Liver (tissue), 8 donors: ENCODE measurements at regions not wholly inside any gene's neighbourhood (a gene's known extent, or its start where the extent isn't known, plus 50 kb on each side); places are given as distances from the start of the nearest gene placed in this dataset.

Experiments
- DNase-seq: peaks from one replicate; pipeline ENCODE4 v3.0.0-alpha.2; 2017; ENCODE audit warnings: low spot score
- H3K27ac ChIP-seq, 2 donors: one replicate each; pipeline ENCODE4 v1.7.0; 2013; ENCODE audit warnings: inconsistent platforms in 2 of 2, low read length in 2 of 2, control low read depth in 1 of 2, low read depth in 1 of 2, mild to moderate bottlenecking in 1 of 2
- H3K27me3 ChIP-seq, 4 donors: one replicate each; pipeline versions ENCODE4 v1.6.1 to v1.7.0; 2013; ENCODE audit warnings: low read length in 3 of 4, inconsistent platforms in 1 of 4, mild to moderate bottlenecking in 1 of 4, moderate library complexity in 1 of 4; ENCODE audit not compliant: control insufficient read depth in 4 of 4, insufficient read depth in 4 of 4
- H3K36me3 ChIP-seq, 4 donors: one replicate each; pipeline versions ENCODE4 v1.6.1 to v1.7.0; 2013; ENCODE audit warnings: low read length in 3 of 4, mild to moderate bottlenecking in 3 of 4, low read depth in 1 of 4, moderate library complexity in 1 of 4; ENCODE audit not compliant: control insufficient read depth in 4 of 4, insufficient read depth in 3 of 4
- H3K4me1 ChIP-seq, 4 donors: one replicate each; pipeline versions ENCODE4 v1.6.1 to v1.7.0; 2013; ENCODE audit warnings: low read length in 3 of 4, mild to moderate bottlenecking in 3 of 4, moderate library complexity in 1 of 4; ENCODE audit not compliant: control insufficient read depth in 4 of 4, insufficient read depth in 4 of 4
- H3K4me3 ChIP-seq, 3 donors: one replicate each; pipeline versions ENCODE4 v1.6.1 to v1.7.0; 2013; ENCODE audit warnings: low read length in 3 of 3, control low read depth in 1 of 3, low read depth in 1 of 3, mild to moderate bottlenecking in 1 of 3
- H3K9ac ChIP-seq, 2 donors: one replicate each; pipeline ENCODE4 v1.7.0; 2013; ENCODE audit warnings: low read length in 2 of 2, mild to moderate bottlenecking in 2 of 2, moderate library complexity in 2 of 2, control low read depth in 1 of 2, low read depth in 1 of 2
- H3K9me3 ChIP-seq, 4 donors: one replicate each; pipeline versions ENCODE4 v1.6.1 to v1.7.0; 2013; ENCODE audit warnings: low read length in 3 of 4; ENCODE audit not compliant: control insufficient read depth in 4 of 4
- CTCF ChIP-seq: fragments of 150-350 bp; IDR thresholded peaks from 2 replicates; pipeline ENCODE4 v1.5.1; 2017; ENCODE audit warnings: improper control_type of control experiment, low read depth, low read length; ENCODE audit not compliant: missing input control
- FOXA2 ChIP-seq: IDR thresholded peaks from 2 replicates; pipeline ENCODE4 v1.6.1; 2016; ENCODE audit warnings: antibody characterized with exemption
- GABPA ChIP-seq, 2 donors: IDR thresholded peaks in 1 of 2; conservative IDR thresholded peaks in 1 of 2; 2 replicates each; pipeline ENCODE4 v1.6.1; 2016; ENCODE audit warnings: antibody characterized with exemption in 2 of 2, mild to moderate bottlenecking in 1 of 2, moderate library complexity in 1 of 2
- HNF4A ChIP-seq, 2 donors: conservative IDR thresholded peaks; 2 replicates each; pipeline ENCODE4 v1.6.1; 2016; ENCODE audit warnings: antibody characterized with exemption in 2 of 2, mild to moderate bottlenecking in 2 of 2
- HNF4G ChIP-seq: IDR thresholded peaks from 2 replicates; pipeline ENCODE4 v1.6.1; 2016; ENCODE audit warnings: antibody characterized with exemption
- MAX ChIP-seq: IDR thresholded peaks from 2 replicates; pipeline ENCODE4 v1.6.1; 2016; ENCODE audit warnings: antibody characterized with exemption
- RAD21 ChIP-seq, 2 donors: IDR thresholded peaks; 2 replicates each; pipeline ENCODE4 v1.6.1; 2016; ENCODE audit warnings: antibody characterized with exemption in 2 of 2, mild to moderate bottlenecking in 2 of 2
- RXRA ChIP-seq, 2 donors: IDR thresholded peaks; 2 replicates each; pipeline ENCODE4 v1.6.1; 2017 to 2018; ENCODE audit warnings: antibody characterized with exemption in 2 of 2, mild to moderate bottlenecking in 1 of 2
- TAF1 ChIP-seq: conservative IDR thresholded peaks from 2 replicates; pipeline ENCODE4 v1.6.1; 2016; ENCODE audit warnings: antibody characterized with exemption, mild to moderate bottlenecking
- ZBTB33 ChIP-seq: IDR thresholded peaks from 2 replicates; pipeline ENCODE4 v1.6.1; 2016; ENCODE audit warnings: antibody characterized with exemption
- WGBS: extraction: QIAGEN DNeasy Blood & Tissue Kit; methylation state at CpG from one replicate; pipeline ENCODE4 v1.1.7; 2013; 5-methylcytosine and 5-hydroxymethylcytosine counted together
- donor health status: healthy.
- donor health status: healthy.
- donor health status: healthy.
- donor health status: healthy.
- donor health status: healthy.

- TF ChIP-seq TAF1 = no peak
- TF ChIP-seq GABPA (IDR thresholded peaks at IDR 0.05 in 1 of 2, conservative IDR thresholded peaks at IDR 0.05 in 1 of 2) = no peak
- TF ChIP-seq RAD21 (IDR thresholded peaks at IDR 0.05) = no peak
- no peak for TF ChIP-seq MAX
- no peak for TF ChIP-seq ZBTB33
- TF ChIP-seq FOXA2 = no peak
- TF ChIP-seq CTCF = no peak
- no peaks in the 10 kb centered on the region for H3K4me1 ChIP-seq
- WGBS = 92% methylated on average over 10 of the region's 10 CpGs
- H3K27me3 ChIP-seq = no peaks in the 10 kb centered on the region
- no peak overlapping the region for H3K27ac ChIP-seq
- H3K9me3 ChIP-seq = no peaks in the 10 kb centered on the region
- H3K9ac ChIP-seq = no peak overlapping the region
- no peak for DNase-seq
- no peaks in the 10 kb centered on the region for H3K36me3 ChIP-seq
- no peak overlapping the region for H3K4me3 ChIP-seq
These were observed 248.6 kb upstream of the MAF start for GRCh38 chr16:79849119-79849518.

- Histone ChIP-seq H3K9ac (no peak overlapping the region), H3K36me3 (no peaks in the 10 kb centered on the region), H3K27me3 (no peaks in the 10 kb centered on the region), H3K27ac (no peak overlapping the region), H3K9me3 (no peaks in the 10 kb centered on the region), H3K4me1 (no peaks in the 10 kb centered on the region), H3K4me3 (no peak overlapping the region)
- 95% methylated on average over 6 of the region's 6 CpGs for WGBS
- DNase-seq = no peak
- no peak for TF ChIP-seq RAD21 (IDR thresholded peaks at IDR 0.05)
These were observed 248.2 kb upstream of the MAF start for GRCh38 chr16:79848719-79849118.

- H3K36me3 ChIP-seq = no peaks in the 10 kb centered on the region
- no peak overlapping the region for H3K4me3 ChIP-seq
- WGBS = 88% methylated on average over 5 of the region's 5 CpGs
- H3K9me3 ChIP-seq = no peaks in the 10 kb centered on the region
- no peaks in the 10 kb centered on the region for H3K4me1 ChIP-seq
- H3K9ac ChIP-seq = no peak overlapping the region
- H3K27ac ChIP-seq = no peak overlapping the region
- no peak for TF ChIP-seq FOXA2
- no peak for TF ChIP-seq HNF4G
- no peak for TF ChIP-seq RXRA (IDR thresholded peaks at IDR 0.05)
- no peaks in the 10 kb centered on the region for H3K27me3 ChIP-seq
- DNase-seq = no peak
These were observed 247.0 kb upstream of the MAF start for GRCh38 chr16:79847569-79847968.

GRCh38 chr16:79847101-79847500 lies 246.6 kb upstream of the MAF start:
- no peaks in the 10 kb centered on the region for H3K27me3 ChIP-seq
- H3K4me3 ChIP-seq = no peak overlapping the region
- WGBS = 58% methylated on average over 7 of the region's 7 CpGs
- TF ChIP-seq RXRA (IDR thresholded peaks at IDR 0.05) (no peak), HNF4A (conservative IDR thresholded peaks at IDR 0.05) (no peak), CTCF (no peak)
- DNase-seq = no peak
- no peak overlapping the region for H3K27ac ChIP-seq
- H3K36me3 ChIP-seq = no peaks in the 10 kb centered on the region
- H3K9me3 ChIP-seq = no peaks in the 10 kb centered on the region
- H3K4me1 ChIP-seq = no peaks in the 10 kb centered on the region
- H3K9ac ChIP-seq = no peak overlapping the region
